H1 (cell line): ENCODE measurements at regions not wholly inside any gene's neighbourhood (a gene's known extent, or its start where the extent isn't known, plus 50 kb on each side); places are given as distances from the start of the nearest gene placed in this dataset.

Source experiments
- CBX5 ChIP-seq: fragments of 300-800, 300-1000 bp; sonication (generic); IDR thresholded peaks from 2 replicates; pipeline ENCODE4 v1.7.1; 2016; ENCODE audit warnings: antibody characterized with exemption, low read length, low read depth
- EP300 ChIP-seq, 2 experiments: IDR thresholded peaks; 1 replicate in 1 of 2; 2 replicates in 1 of 2; pipeline ENCODE4 v1.6.1; 2011 to 2012; ENCODE audit warnings: low read depth in 2 of 2, low read length in 2 of 2, mild to moderate bottlenecking in 2 of 2, borderline replicate concordance in 1 of 2, inconsistent platforms in 1 of 2, moderate library complexity in 1 of 2
- FOSL1 ChIP-seq: IDR thresholded peaks from 2 replicates; pipeline ENCODE4 v1.6.1; 2011; ENCODE audit warnings: mild to moderate bottlenecking, low read depth, low read length, moderate library complexity; ENCODE audit not compliant: insufficient read depth
- GTF2F1 ChIP-seq: IDR thresholded peaks from 2 replicates; pipeline ENCODE4 v1.6.1; 2012; ENCODE audit warnings: low read depth, low read length, improper control_type of control experiment, borderline replicate concordance
- NRF1 ChIP-seq: IDR thresholded peaks from 2 replicates; pipeline ENCODE4 v1.6.1; 2011; ENCODE audit warnings: mild to moderate bottlenecking, low read depth, low read length, improper control_type of control experiment
- PHF8 ChIP-seq: fragments of 200-600 bp; sonication (generic); conservative IDR thresholded peaks from 2 replicates; pipeline ENCODE4 v1.7.1; 2012; ENCODE audit warnings: low read depth, mild to moderate bottlenecking, inconsistent platforms, low read length, moderate library complexity
- POLR2AphosphoS5 ChIP-seq: IDR thresholded peaks from 2 replicates; pipeline ENCODE4 v1.6.1; 2011; ENCODE audit warnings: low read depth, low read length
- TAF7 ChIP-seq: optimal IDR thresholded peaks from 2 replicates; pipeline ENCODE3; 2011; ENCODE audit warnings: low read depth, mild to moderate bottlenecking, inconsistent platforms, low read length, moderate library complexity, borderline replicate concordance
- ZNF274 ChIP-seq: IDR thresholded peaks from 2 replicates; pipeline ENCODE4 v1.7.0; 2012; ENCODE audit warnings: low read length, borderline replicate concordance; ENCODE audit errors: extremely low read depth
- TF ChIP-seq, protein P1 (sequence below): IDR thresholded peaks from 2 replicates; pipeline ENCODE4 v1.6.1; 2011; ENCODE audit warnings: low read length, improper control_type of control experiment
- TF ChIP-seq, protein P2 (sequence below), 3 experiments: IDR thresholded peaks; 1 replicate in 2 of 3; 2 replicates in 1 of 3; pipeline versions ENCODE4 v1.5.1 to v1.6.1; 2011; ENCODE audit warnings: low read length in 3 of 3, mild to moderate bottlenecking in 3 of 3, inconsistent platforms in 2 of 3, low read depth in 1 of 3, moderate library complexity in 1 of 3; ENCODE audit not compliant: insufficient read depth in 1 of 3; ENCODE audit errors: control extremely low read depth in 1 of 3
- TF ChIP-seq, protein P3 (sequence below): IDR thresholded peaks from 2 replicates; pipeline ENCODE4 v1.6.1; 2012; ENCODE audit warnings: inconsistent platforms
- TF ChIP-seq, protein P4 (sequence below): IDR thresholded peaks from 2 replicates; pipeline ENCODE4 v1.6.1; 2012; ENCODE audit warnings: low read length, inconsistent platforms

DNA sequence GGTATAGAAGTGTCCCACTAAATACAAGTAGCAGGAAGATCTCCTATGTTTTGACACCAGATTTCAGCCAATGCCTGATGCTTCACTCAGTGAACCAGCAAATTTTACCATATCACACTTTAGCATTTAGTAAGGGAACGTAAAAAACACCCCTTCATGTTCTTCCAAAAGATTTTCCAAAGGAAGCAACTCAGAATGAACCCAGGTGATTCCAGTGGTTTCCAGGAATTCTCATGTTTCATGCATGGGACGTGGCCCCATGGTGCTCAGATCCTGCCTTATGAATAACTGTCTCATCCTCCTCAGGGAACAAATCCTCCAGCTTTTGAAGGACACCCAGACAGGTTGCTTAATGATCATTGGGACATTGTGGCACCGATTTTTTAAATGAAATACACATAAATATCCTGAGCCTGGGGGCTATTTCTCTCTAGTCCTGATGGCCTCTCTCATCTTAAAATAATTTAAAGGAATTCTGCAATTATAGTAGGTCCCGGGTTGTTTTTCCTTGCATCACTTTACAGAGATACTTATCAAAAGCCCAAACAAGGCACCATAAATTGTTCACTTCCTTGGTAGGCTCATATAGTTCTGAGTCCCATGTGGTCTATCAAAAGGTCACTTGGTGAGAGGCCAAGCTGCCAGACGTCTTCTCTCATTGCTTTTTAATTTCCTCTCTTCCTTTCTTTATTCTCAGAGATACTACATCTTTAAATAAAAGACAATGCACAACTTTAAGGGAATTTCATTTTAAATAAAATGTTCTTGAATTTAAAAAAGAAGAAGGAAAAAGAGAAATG, 261.0 kb downstream of the ZNF516 start:
- TF ChIP-seq CBX5 (no peak), PHF8 (no peak), NRF1 (no peak), ZNF274 (no peak), EP300 (IDR thresholded peaks at IDR 0.05; ENCODE audit: borderline replicate concordance in 1 of 2, low read depth in 2 of 2, low read length in 2 of 2) (no peak), FOSL1 (no peak), POLR2AphosphoS5 (no peak), TAF7 (no peak), GTF2F1 (no peak)
- TF ChIP-seq, protein P1, sequence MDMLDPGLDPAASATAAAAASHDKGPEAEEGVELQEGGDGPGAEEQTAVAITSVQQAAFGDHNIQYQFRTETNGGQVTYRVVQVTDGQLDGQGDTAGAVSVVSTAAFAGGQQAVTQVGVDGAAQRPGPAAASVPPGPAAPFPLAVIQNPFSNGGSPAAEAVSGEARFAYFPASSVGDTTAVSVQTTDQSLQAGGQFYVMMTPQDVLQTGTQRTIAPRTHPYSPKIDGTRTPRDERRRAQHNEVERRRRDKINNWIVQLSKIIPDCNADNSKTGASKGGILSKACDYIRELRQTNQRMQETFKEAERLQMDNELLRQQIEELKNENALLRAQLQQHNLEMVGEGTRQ = no peak
- TF ChIP-seq, protein P2, sequence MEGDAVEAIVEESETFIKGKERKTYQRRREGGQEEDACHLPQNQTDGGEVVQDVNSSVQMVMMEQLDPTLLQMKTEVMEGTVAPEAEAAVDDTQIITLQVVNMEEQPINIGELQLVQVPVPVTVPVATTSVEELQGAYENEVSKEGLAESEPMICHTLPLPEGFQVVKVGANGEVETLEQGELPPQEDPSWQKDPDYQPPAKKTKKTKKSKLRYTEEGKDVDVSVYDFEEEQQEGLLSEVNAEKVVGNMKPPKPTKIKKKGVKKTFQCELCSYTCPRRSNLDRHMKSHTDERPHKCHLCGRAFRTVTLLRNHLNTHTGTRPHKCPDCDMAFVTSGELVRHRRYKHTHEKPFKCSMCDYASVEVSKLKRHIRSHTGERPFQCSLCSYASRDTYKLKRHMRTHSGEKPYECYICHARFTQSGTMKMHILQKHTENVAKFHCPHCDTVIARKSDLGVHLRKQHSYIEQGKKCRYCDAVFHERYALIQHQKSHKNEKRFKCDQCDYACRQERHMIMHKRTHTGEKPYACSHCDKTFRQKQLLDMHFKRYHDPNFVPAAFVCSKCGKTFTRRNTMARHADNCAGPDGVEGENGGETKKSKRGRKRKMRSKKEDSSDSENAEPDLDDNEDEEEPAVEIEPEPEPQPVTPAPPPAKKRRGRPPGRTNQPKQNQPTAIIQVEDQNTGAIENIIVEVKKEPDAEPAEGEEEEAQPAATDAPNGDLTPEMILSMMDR (IDR thresholded peaks at IDR 0.05; ENCODE audit: control extremely low read depth in 1 of 3, insufficient read depth in 1 of 3, low read depth in 1 of 3, low read length in 3 of 3) = no peak
- TF ChIP-seq, protein P3, sequence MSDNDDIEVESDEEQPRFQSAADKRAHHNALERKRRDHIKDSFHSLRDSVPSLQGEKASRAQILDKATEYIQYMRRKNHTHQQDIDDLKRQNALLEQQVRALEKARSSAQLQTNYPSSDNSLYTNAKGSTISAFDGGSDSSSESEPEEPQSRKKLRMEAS = no peak
- TF ChIP-seq, protein P4, sequence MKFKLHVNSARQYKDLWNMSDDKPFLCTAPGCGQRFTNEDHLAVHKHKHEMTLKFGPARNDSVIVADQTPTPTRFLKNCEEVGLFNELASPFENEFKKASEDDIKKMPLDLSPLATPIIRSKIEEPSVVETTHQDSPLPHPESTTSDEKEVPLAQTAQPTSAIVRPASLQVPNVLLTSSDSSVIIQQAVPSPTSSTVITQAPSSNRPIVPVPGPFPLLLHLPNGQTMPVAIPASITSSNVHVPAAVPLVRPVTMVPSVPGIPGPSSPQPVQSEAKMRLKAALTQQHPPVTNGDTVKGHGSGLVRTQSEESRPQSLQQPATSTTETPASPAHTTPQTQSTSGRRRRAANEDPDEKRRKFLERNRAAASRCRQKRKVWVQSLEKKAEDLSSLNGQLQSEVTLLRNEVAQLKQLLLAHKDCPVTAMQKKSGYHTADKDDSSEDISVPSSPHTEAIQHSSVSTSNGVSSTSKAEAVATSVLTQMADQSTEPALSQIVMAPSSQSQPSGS = no peak
